Coronary artery (tissue), 2 donors: ENCODE measurements at regions not wholly inside any gene's neighbourhood (a gene's known extent, or its start where the extent isn't known, plus 50 kb on each side); places are given as distances from the start of the nearest gene placed in this dataset.

Experiments used
- DNase-seq: peaks from one replicate; pipeline ENCODE4 v3.0.0-alpha.2; 2017; ENCODE audit warnings: low spot score
- H3K27ac ChIP-seq, 2 donors: fragments of 200-600 bp; sonication (generic); one replicate each; pipeline ENCODE4 v1.5.1; 2016 to 2019
- H3K4me3 ChIP-seq: fragments of 200-600 bp; sonication (generic); 2 replicates; pipeline ENCODE4 v1.5.1; 2016; ENCODE audit warnings: mild to moderate bottlenecking, moderate library complexity
- TF ChIP-seq, protein P1 (sequence below): fragments of 200-600 bp; sonication (generic); IDR thresholded peaks from one replicate; pipeline ENCODE4 v1.5.1; 2019; ENCODE audit warnings: antibody characterized with exemption

DNA sequence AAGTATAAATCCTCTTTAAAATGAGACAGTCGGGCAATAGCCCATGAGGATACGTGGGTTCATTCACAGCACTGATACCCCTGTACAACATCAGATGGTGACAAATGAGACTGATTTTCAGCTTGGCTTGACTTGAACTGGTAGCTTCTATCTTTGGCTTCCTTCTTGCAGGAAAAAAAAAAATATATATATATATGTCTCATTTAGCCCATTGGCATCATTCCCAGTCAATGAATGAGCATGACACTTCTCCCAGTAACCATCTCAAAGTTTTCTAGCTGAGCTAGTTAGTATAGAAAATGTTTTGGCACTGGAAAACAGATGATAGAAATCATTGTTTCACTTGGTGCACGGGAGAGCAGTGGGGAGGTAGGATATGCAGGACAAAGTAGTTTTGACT lies 222.5 kb upstream of the TAS2R1 start:
- TF ChIP-seq, protein P1, sequence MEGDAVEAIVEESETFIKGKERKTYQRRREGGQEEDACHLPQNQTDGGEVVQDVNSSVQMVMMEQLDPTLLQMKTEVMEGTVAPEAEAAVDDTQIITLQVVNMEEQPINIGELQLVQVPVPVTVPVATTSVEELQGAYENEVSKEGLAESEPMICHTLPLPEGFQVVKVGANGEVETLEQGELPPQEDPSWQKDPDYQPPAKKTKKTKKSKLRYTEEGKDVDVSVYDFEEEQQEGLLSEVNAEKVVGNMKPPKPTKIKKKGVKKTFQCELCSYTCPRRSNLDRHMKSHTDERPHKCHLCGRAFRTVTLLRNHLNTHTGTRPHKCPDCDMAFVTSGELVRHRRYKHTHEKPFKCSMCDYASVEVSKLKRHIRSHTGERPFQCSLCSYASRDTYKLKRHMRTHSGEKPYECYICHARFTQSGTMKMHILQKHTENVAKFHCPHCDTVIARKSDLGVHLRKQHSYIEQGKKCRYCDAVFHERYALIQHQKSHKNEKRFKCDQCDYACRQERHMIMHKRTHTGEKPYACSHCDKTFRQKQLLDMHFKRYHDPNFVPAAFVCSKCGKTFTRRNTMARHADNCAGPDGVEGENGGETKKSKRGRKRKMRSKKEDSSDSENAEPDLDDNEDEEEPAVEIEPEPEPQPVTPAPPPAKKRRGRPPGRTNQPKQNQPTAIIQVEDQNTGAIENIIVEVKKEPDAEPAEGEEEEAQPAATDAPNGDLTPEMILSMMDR, result no peak
- DNase-seq, result no peak
- H3K27ac ChIP-seq, result no peak overlapping the region
- H3K4me3 ChIP-seq, result no peak overlapping the region

DNA sequence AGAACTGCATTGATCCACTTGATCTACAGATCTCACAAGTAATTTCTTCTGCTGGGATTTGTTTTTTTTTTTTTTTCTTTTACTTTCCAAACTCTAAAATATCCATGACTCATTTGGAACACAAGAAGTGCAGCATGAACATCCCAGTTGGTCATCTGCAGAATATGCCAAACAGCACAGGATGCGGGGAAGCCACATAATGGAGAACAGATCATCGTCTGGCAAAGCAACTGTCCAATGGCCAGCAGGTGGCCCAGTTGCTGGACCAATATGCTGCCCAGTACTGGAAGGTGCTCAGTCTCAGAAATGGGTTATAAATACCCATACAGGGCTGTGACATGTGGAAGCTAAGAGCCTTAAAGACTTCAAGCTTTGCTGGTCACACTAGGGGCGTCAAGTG lies 221.3 kb upstream of the TAS2R1 start:
- TF ChIP-seq, protein P1, result no peak
- no peak overlapping the region for H3K27ac ChIP-seq
- DNase-seq, result no peak
- H3K4me3 ChIP-seq, result no peak overlapping the region

DNA sequence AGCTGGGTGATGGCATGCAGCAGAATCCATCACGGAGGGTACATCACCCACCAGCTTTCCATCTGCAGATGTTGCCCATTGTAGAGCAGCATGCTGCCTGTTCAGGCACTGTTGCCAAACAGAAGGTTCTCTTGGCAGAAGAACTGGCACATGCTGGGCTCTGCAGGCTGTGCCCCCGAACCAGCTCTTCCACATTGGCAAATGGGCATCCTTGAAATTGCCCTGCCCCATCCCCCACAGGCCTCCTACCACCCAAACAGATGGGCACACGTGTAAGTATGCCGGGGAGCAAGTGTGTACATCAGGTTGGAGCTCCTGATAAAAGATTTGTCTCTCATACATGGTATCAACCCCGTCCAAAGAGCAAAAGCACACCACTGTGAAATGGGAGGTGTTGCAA lies 220.3 kb upstream of the TAS2R1 start:
- H3K27ac ChIP-seq, result no peak overlapping the region
- TF ChIP-seq, protein P1, result no peak
- no peak for DNase-seq
- H3K4me3 ChIP-seq, result no peak overlapping the region

DNA sequence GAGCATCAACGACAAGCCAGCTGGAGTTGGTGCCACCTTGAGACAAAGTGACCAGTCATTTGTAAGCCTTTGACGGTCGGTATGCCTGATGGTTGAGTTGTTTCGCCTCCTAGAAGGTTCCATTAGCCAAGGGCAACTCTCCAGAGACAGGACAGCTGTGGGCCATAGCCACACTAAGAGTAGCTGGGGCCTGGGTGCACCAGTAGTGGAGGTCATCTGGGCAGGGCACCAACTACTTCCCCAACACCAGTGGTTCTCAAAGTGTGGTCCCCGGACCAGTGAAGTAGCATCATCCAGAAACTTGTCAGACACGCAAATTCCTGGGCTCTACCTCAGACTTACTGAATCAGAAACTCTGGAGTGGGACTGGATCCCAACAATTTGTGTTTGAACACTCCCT lies 217.5 kb upstream of the TAS2R1 start:
- DNase-seq, result no peak
- H3K4me3 ChIP-seq, result no peak overlapping the region
- TF ChIP-seq, protein P1, result no peak
- H3K27ac ChIP-seq, result no peak overlapping the region

DNA sequence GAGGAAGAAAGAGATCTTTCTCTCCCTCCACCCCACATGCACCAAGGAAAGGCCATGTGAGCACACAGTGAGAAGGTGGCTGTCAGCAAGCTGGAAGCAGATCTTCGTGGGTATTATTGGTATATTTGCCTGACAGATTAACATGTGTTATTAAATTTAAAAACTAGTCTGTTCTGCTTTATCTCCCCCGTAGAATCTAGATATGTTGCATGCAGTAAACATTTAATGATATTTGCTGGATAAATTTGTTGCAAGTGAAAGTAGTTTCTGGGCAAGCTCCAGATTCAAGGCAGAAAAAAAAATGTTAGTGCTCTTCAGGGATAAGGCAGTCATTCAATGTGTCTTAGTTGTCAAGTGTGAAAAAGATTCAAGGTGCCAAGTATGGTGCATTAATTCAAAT lies 215.0 kb upstream of the TAS2R1 start:
- no peak for DNase-seq
- no peak overlapping the region for H3K27ac ChIP-seq
- TF ChIP-seq, protein P1, result no peak

DNA sequence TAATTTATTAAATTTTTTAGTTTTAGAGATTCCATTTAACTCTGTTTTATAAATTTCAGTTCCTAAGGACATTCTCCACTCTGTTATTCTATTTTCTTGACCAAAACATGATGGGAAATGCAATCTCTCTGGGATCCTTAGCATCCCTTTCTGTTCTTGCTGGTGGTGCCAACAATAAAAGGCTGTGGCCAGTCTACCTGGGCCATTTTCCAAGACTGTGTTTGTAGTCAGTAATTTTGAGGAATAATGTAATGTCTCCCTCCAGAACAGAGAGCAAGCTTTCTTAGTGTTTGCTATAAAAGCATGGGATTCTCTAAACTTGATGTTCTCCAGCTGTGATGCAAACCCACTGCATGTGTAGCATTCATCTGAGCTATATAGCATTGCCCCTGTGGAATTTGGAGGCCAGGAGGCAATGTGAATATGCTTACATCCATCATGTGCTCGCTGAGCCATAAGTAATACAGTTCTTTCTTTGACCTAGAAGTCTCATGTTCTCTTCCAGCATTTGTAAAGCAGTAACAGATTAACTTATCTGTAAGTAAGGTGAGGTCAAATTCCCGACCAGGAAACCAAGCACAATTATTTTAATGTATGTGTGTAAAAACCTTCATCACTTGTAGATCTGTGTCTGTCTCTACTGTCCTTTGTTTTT lies 211.5 kb upstream of the TAS2R1 start:
- no peak overlapping the region for H3K4me3 ChIP-seq
- H3K27ac ChIP-seq, result no peak overlapping the region
- no peak for DNase-seq
- TF ChIP-seq, protein P1, result no peak

More for the DNA sequence above, 215.0 kb upstream of the TAS2R1 start:
- H3K4me3 ChIP-seq, result no peak overlapping the region

DNA sequence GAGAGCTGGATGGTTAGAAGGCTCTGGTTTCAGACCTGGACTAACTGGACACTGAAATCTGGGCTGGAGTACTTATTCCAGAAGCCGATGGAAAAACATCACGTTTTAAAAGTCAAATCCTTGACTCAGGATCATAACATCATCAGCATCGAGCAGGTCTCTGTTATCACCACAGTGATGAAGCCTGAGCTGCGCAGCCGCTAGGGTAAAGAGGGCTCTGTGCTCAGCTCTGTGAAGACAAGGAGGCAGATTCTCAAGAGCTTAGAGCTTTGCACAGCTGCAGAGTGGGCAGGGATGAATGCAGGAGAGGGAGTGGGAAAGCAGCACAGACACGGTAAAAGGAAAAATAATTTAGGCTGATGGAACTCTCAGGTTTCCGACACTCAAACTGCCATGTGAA lies 208.8 kb upstream of the TAS2R1 start:
- Histone ChIP-seq H3K27ac (no peak overlapping the region), H3K4me3 (no peak overlapping the region)
- TF ChIP-seq, protein P1, result no peak
- no peak for DNase-seq
